Activated naive CD4-positive, alpha-beta T cell treated with anti-CD3 and anti-CD28 coated beads, Interleukin-2, amount 10 ng/mL, durations not matched to agents 7 days and 5 days (primary cell): ENCODE measurements at regions not wholly inside any gene's neighbourhood (a gene's known extent, or its start where the extent isn't known, plus 50 kb on each side); places are given as distances from the start of the nearest gene placed in this dataset.
"Not testable (repeated sequence)": the region's sequence is repeated elsewhere in the genome, so short reads cannot be mapped to it uniquely, and the experiment has no call there.

Source experiments
- CTCF ChIA-PET: fragments of 350-600 bp; sonication (Branson Sonifier 250); formaldehyde crosslinking; loops from one replicate; lab custom pipeline; 2021; ENCODE audit warnings: antibody characterized with exemption; lab: Charles Lee
- DNase-seq: peaks from one replicate; pipeline ENCODE4 v3.0.0-alpha.2; 2020
- H3K27ac Mint-ChIP-seq: one replicate; pipeline ENCODE4 v1.8.0; 2021; ENCODE audit warnings: mild to moderate bottlenecking, moderate library complexity, mixed read lengths
- H3K27me3 Mint-ChIP-seq: one replicate; pipeline ENCODE4 v1.8.0; 2021; ENCODE audit warnings: mild to moderate bottlenecking, mixed read lengths
- H3K36me3 Mint-ChIP-seq: one replicate; pipeline ENCODE4 v1.8.0; 2021; ENCODE audit warnings: mixed read lengths
- H3K4me1 Mint-ChIP-seq: one replicate; pipeline ENCODE4 v1.8.0; 2021; ENCODE audit warnings: mixed read lengths
- H3K4me3 Mint-ChIP-seq: one replicate; pipeline ENCODE4 v1.8.0; 2021; ENCODE audit warnings: mild to moderate bottlenecking, moderate library complexity, mixed read lengths
- H3K9me3 Mint-ChIP-seq: one replicate; pipeline ENCODE4 v1.8.0; 2021; ENCODE audit warnings: mixed read lengths

DNA sequence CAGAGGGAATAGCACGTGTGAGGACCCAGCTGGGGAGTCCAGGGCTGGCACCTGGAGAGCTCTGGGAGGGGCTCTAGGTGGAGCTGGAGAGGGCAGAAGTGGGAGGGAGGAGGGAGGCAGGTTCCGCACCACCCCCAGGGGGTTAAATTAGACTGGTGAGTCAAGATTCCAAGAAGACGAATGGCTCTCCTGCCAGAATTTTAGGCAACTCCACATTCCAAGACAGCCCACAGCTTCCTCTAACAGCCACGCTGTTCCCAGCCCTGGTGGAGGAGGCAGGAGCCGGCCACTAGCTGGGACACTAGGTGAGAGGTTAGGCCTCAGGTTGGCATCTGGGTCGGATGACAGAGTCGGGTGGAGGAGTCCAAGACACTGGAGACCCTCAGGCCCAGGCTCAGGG is 60.2 kb downstream of the TFAP2C start:
- Mint-ChIP-seq H3K27ac (no peak overlapping the region), H3K9me3 (no peaks in the 10 kb centered on the region), H3K4me1 (peaks cover 7% of the 10 kb centered on the region), H3K4me3 (no peak overlapping the region), H3K27me3 (peaks cover 9% of the 10 kb centered on the region), H3K36me3 (no peaks in the 10 kb centered on the region)
- CTCF ChIA-PET = no interaction called here
- DNase-seq = no peak

DNA sequence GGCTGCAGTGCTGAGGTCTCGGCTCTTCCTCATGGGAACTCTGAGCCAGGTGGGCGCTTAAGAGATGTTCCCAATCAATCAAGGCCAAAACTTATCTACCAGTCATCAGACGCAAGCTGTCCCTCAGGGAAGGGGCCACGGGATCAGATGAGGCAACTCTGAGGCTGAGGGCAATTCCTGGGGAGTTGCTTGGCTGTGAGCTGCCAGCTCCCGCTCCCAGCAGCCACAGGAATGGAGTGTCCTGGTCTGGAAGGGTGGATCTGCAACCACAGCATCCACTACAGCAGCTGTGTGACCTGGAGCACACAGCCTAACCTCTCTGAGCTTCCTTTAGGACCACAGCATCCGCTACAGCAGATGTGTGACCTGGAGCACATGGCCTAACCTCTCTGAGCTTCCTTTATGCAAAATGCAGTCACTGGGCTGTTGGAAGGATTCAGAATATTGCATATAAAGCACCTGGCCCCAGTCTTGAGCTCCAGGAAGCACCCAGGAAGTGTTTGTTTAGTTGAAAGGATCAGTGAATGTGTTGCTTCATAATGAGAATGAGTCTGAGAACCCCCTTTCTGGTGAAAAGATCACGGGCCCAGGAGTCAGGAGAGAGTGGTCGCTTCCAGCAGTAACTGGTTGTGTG is 60.9 kb downstream of the TFAP2C start:
- Mint-ChIP-seq H3K27me3 (peaks cover 11% of the 10 kb centered on the region), H3K4me3 (no peak overlapping the region), H3K36me3 (no peaks in the 10 kb centered on the region), H3K27ac (no peak overlapping the region), H3K9me3 (no peaks in the 10 kb centered on the region), H3K4me1 (peaks cover 7% of the 10 kb centered on the region)
- no peak for DNase-seq
- CTCF ChIA-PET = no interaction called here

- peaks cover 7% of the 10 kb centered on the region for H3K4me1 Mint-ChIP-seq
- no peaks in the 10 kb centered on the region for H3K9me3 Mint-ChIP-seq
- H3K36me3 Mint-ChIP-seq = no peaks in the 10 kb centered on the region
- CTCF ChIA-PET = no interaction called here
- DNase-seq = no peak
- H3K27me3 Mint-ChIP-seq = peaks cover 11% of the 10 kb centered on the region
- no peak overlapping the region for H3K4me3 Mint-ChIP-seq
- no peak overlapping the region for H3K27ac Mint-ChIP-seq
These were observed 61.5 kb downstream of the TFAP2C start for GRCh38 chr20:56690531-56691175.

DNA sequence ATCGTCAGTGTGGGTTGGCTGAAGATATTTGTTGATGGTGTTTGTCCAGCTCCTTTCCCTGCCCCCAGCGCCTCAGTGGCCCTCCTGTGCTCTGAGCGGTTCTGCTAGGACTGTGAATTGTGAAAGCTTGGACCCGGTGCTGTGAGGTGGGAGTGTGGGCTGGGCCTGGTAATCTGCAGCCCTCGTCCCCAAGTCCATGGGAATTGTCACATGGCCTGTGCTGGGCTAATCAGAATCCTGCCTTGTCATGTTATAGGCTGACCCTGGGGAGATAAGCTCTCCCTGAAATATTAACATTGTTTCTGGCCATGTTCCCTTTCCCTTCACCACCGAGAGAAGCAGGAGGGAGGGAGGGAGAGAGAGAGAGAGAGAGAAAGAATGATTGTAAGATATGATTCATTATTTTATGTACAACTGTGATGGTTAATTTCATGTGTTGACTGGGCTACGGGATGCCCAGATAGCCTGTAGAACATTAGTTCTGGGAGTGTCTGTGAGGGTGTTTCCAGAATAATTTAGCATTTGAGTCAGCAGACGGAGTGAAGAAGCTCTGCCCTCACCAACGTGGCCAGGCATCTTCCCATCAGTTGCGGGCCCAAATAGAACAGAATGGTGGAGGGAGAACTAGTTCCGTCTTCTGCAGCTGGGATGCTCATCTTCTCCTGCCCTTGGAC is 62.4 kb downstream of the TFAP2C start:
- peaks cover 11% of the 10 kb centered on the region for H3K27me3 Mint-ChIP-seq
- no peak overlapping the region for H3K4me3 Mint-ChIP-seq
- no peak overlapping the region for H3K27ac Mint-ChIP-seq
- no peaks in the 10 kb centered on the region for H3K9me3 Mint-ChIP-seq
- no peak for DNase-seq
- CTCF ChIA-PET = no interaction called here
- H3K4me1 Mint-ChIP-seq = peaks cover 7% of the 10 kb centered on the region
- no peaks in the 10 kb centered on the region for H3K36me3 Mint-ChIP-seq

DNA sequence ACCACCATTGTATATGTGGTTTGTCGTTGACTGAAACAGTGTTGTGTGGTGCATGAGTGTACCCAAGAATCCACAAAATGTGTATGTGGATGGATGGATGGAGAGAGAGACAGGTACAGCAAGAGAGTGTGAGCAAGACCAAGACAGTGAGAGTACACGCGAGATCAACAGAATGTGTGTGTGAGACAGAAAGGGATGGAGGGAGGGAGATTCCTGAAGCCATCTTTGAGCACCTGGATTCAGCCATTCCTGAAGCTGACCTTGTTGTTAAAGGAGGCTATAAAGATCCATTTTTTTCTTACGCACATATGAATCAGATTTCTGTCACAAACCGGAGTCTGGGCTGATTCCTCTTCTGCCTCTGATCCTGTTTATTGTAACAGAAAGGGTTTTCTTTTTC is 64.1 kb downstream of the TFAP2C start:
- peaks cover 11% of the 10 kb centered on the region for H3K27me3 Mint-ChIP-seq
- no peak for DNase-seq
- no peaks in the 10 kb centered on the region for H3K36me3 Mint-ChIP-seq
- CTCF ChIA-PET = no interaction called here
- no peak overlapping the region for H3K4me3 Mint-ChIP-seq
- peaks cover 7% of the 10 kb centered on the region for H3K4me1 Mint-ChIP-seq
- no peaks in the 10 kb centered on the region for H3K9me3 Mint-ChIP-seq
- H3K27ac Mint-ChIP-seq = no peak overlapping the region

- no peak for DNase-seq
- no peaks in the 10 kb centered on the region for H3K4me1 Mint-ChIP-seq
- no peak overlapping the region for H3K27ac Mint-ChIP-seq
- no peak overlapping the region for H3K4me3 Mint-ChIP-seq
- no peaks in the 10 kb centered on the region for H3K36me3 Mint-ChIP-seq
- CTCF ChIA-PET = no interaction called here
- no peaks in the 10 kb centered on the region for H3K9me3 Mint-ChIP-seq
- H3K27me3 Mint-ChIP-seq = peaks cover 6% of the 10 kb centered on the region
These were observed 68.4 kb downstream of the TFAP2C start for GRCh38 chr20:56697476-56697875.

GRCh38 chr20:56698297-56698696 is 69.2 kb downstream of the TFAP2C start:
- peaks cover 6% of the 10 kb centered on the region for H3K27me3 Mint-ChIP-seq
- H3K27ac Mint-ChIP-seq = no peak overlapping the region
- CTCF ChIA-PET = no interaction called here
- H3K4me3 Mint-ChIP-seq = no peak overlapping the region
- DNase-seq = no peak
- H3K4me1 Mint-ChIP-seq = no peaks in the 10 kb centered on the region
- H3K9me3 Mint-ChIP-seq = no peaks in the 10 kb centered on the region
- no peaks in the 10 kb centered on the region for H3K36me3 Mint-ChIP-seq

- no peak overlapping the region for H3K27ac Mint-ChIP-seq
- H3K4me1 Mint-ChIP-seq = no peaks in the 10 kb centered on the region
- H3K36me3 Mint-ChIP-seq = no peaks in the 10 kb centered on the region
- H3K9me3 Mint-ChIP-seq = no peaks in the 10 kb centered on the region
- H3K27me3 Mint-ChIP-seq = peaks cover 6% of the 10 kb centered on the region
- no peak overlapping the region for H3K4me3 Mint-ChIP-seq
- DNase-seq = no peak
- CTCF ChIA-PET = no interaction called here
These were observed 69.6 kb downstream of the TFAP2C start for GRCh38 chr20:56698749-56699148.

DNA sequence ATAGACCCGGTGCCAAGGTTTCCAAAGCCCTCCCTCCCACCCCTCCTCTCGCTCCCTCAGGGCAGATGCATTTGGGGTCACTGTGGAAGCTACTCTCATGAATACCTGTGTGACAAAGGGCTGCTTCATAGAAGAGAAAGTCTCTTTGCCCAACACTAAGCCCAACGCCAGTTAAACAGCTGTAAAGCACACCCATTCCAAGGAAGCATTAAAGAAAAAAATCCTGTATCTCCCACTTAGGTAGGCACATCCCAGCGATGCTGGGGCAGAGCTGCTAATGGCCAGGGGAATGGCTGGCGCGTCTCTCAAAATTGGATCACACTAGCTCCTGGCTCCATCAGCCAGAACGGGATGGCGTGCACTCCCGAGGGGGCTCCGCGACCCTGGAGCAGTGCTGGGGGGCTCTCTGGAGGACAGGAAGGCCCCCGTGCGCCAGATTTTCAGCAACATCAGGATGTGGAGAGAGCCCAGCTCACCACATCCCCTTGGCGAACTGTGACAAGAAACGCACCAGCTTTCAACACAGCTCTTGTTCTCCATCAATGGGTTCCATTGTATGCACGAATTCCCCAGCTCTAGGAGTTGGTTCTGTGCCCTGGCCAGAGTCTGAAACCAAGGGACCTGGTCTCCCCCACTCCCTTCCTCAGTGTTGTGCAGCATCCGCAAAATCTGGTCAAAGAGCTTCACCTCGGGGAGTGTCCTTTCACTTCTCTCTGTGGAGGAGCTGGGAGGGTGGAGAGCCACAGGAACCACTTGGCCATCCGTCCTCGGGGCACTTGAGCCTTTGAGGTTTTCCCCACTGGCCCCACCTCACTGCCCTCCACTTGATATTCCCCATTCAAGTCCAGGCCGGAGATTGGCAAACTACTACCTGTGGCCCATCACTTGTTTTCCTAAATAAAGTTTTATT is 74.1 kb downstream of the TFAP2C start:
- H3K27me3 Mint-ChIP-seq = no peaks in the 10 kb centered on the region
- no peak for DNase-seq
- H3K27ac Mint-ChIP-seq = no peak overlapping the region
- peaks cover 2% of the 10 kb centered on the region for H3K9me3 Mint-ChIP-seq
- CTCF ChIA-PET = no interaction called here
- no peaks in the 10 kb centered on the region for H3K36me3 Mint-ChIP-seq
- H3K4me3 Mint-ChIP-seq = no peak overlapping the region
- H3K4me1 Mint-ChIP-seq = no peaks in the 10 kb centered on the region

- Mint-ChIP-seq H3K4me1 (no peaks in the 10 kb centered on the region), H3K27ac (no peak overlapping the region), H3K36me3 (no peaks in the 10 kb centered on the region), H3K27me3 (peaks cover 5% of the 10 kb centered on the region), H3K9me3 (peaks cover 2% of the 10 kb centered on the region), H3K4me3 (no peak overlapping the region)
- no peak for DNase-seq
- CTCF ChIA-PET = no interaction called here
These were observed 77.8 kb downstream of the TFAP2C start for GRCh38 chr20:56706867-56707360.

DNA sequence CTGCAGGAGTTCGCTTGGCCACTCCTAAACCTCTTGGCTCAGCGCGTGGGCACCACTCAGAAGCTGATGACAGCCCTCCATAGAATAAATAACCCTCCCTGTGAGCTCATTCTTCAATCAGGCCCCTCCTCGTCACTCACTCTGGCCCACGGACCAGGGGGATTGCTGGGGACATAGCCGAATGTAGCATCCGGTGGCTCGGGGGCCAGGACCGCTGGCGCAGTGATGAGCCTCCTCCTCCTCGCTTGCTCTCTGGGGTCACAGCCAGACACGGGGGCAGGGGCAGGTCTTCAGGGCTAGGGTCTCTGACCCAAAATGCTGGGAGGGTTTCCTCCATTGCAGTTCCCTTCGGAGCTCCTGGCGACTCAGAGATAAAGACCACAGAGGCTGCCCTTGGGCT is 79.9 kb downstream of the TFAP2C start:
- no peaks in the 10 kb centered on the region for H3K4me1 Mint-ChIP-seq
- H3K9me3 Mint-ChIP-seq = peaks cover 2% of the 10 kb centered on the region
- no peak overlapping the region for H3K27ac Mint-ChIP-seq
- no peak for DNase-seq
- H3K27me3 Mint-ChIP-seq = peaks cover 5% of the 10 kb centered on the region
- no peaks in the 10 kb centered on the region for H3K36me3 Mint-ChIP-seq
- CTCF ChIA-PET = no interaction called here
- no peak overlapping the region for H3K4me3 Mint-ChIP-seq

- DNase-seq = no peak
- peaks cover 2% of the 10 kb centered on the region for H3K9me3 Mint-ChIP-seq
- no peaks in the 10 kb centered on the region for H3K4me1 Mint-ChIP-seq
- H3K36me3 Mint-ChIP-seq = no peaks in the 10 kb centered on the region
- H3K27me3 Mint-ChIP-seq = peaks cover 5% of the 10 kb centered on the region
- no peak overlapping the region for H3K27ac Mint-ChIP-seq
- no peak overlapping the region for H3K4me3 Mint-ChIP-seq
- CTCF ChIA-PET = no interaction called here
These were observed 81.0 kb downstream of the TFAP2C start for GRCh38 chr20:56710125-56710524.

DNA sequence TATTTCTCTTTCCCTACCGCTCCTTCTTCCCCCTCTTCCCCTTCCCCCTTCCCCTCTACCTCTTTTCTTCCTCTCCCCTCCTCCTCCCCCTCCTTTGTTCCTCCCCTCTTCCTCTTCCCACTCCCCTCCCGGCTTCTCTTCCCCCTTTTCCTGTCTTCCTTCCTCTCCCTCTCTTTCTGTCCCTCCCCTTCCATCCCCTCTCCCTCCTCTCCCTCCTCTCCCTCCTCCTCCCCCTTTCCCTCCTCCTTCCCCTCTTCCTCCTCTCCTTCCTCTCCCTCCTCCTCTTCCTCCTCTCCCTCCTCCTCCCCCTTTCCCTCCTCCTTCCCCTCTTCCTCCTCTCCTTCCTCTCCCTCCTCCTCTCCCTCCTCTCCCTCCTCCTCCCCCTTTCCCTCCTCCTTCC is 81.5 kb downstream of the TFAP2C start:
- DNase-seq, H3K4me1 Mint-ChIP-seq, CTCF ChIA-PET, H3K27ac Mint-ChIP-seq, H3K36me3 Mint-ChIP-seq, H3K4me3 Mint-ChIP-seq, H3K9me3 Mint-ChIP-seq, H3K27me3 Mint-ChIP-seq: not testable (repeated sequence)

DNA sequence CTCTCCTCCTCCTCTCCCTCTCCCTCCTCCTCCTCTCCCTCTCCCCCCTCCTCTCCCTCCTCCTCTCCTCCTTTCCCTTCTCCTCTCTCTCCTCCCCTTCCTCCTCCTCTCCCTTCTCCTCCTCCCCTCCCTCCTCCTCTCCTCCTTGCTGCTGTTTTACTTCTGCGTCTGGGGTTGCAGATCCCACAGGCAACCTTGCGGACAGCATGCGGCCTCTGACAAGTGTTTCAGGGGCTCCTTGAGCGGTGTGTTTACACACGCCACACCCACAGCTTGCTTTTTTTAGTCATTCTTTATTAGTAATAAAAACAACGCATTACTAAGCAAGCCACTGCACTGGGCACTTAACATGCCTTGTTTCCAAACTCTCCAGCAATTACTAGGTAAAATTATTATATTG is 81.9 kb downstream of the TFAP2C start:
- H3K27me3 Mint-ChIP-seq = peaks cover 5% of the 10 kb centered on the region
- CTCF ChIA-PET = no interaction called here
- no peaks in the 10 kb centered on the region for H3K36me3 Mint-ChIP-seq
- H3K27ac Mint-ChIP-seq = no peak overlapping the region
- no peak overlapping the region for H3K4me3 Mint-ChIP-seq
- H3K9me3 Mint-ChIP-seq = peaks cover under 1% of the 10 kb centered on the region
- no peaks in the 10 kb centered on the region for H3K4me1 Mint-ChIP-seq
- no peak for DNase-seq
